Neural progenitor cell (in vitro differentiated cells): ENCODE measurements at regions not wholly inside any gene's neighbourhood (a gene's known extent, or its start where the extent isn't known, plus 50 kb on each side); places are given as distances from the start of the nearest gene placed in this dataset.
"Not testable (repeated sequence)": the region's sequence is repeated elsewhere in the genome, so short reads cannot be mapped to it uniquely, and the experiment has no call there.

Experiments
- DNase-seq: peaks from one replicate; pipeline ENCODE4 v3.0.0-alpha.2; 2016; ENCODE audit warnings: low spot score
- H2AFZ ChIP-seq: fragments of 200-600 bp; sonication (generic); replicated peaks from 2 replicates; pipeline ENCODE4 v1.6.1; 2016; ENCODE audit warnings: antibody characterized with exemption
- H3F3A ChIP-seq: fragments of 200-600 bp; sonication (generic); 2 replicates; pipeline ENCODE4 v1.6.1; 2016; ENCODE audit warnings: antibody characterized with exemption, low read depth
- H3K27ac ChIP-seq: fragments of 200-600 bp; sonication (generic); 2 replicates; pipeline ENCODE4 v1.5.1; 2016; ENCODE audit warnings: mild to moderate bottlenecking
- H3K27me3 ChIP-seq: fragments of 200-600 bp; sonication (generic); 2 replicates; pipeline ENCODE4 v1.6.1; 2016; ENCODE audit warnings: mild to moderate bottlenecking, moderate library complexity
- H3K36me3 ChIP-seq: fragments of 200-600 bp; sonication (generic); 2 replicates; pipeline ENCODE4 v1.5.1; 2016
- H3K4me1 ChIP-seq: fragments of 200-600 bp; sonication (generic); 2 replicates; pipeline ENCODE4 v1.6.1; 2016; ENCODE audit warnings: mixed run types
- H3K4me2 ChIP-seq: fragments of 200-600 bp; sonication (generic); 2 replicates; pipeline ENCODE4 v1.6.1; 2016
- H3K4me3 ChIP-seq: fragments of 200-600 bp; sonication (generic); 2 replicates; pipeline ENCODE4 v1.5.1; 2016
- H3K79me2 ChIP-seq: fragments of 200-600 bp; sonication (generic); 2 replicates; pipeline ENCODE4 v1.6.1; 2016; ENCODE audit warnings: low read depth
- H3K9ac ChIP-seq: fragments of 200-600 bp; sonication (generic); 2 replicates; pipeline ENCODE4 v1.6.1; 2016
- H3K9me3 ChIP-seq: fragments of 200-600 bp; sonication (generic); 2 replicates; pipeline ENCODE4 v1.5.1; 2016; ENCODE audit warnings: low read depth
- H4K20me1 ChIP-seq: fragments of 200-600 bp; sonication (generic); 2 replicates; pipeline ENCODE4 v1.6.1; 2016; ENCODE audit warnings: low read depth
- H3K27ac Mint-ChIP-seq: 3 replicates; pipeline ENCODE4 v1.8.0; 2021; ENCODE audit warnings: mixed read lengths
- H3K27me3 Mint-ChIP-seq: 2 replicates; pipeline ENCODE4 v1.8.0; 2022; ENCODE audit warnings: low read depth, mild to moderate bottlenecking, inconsistent platforms, moderate library complexity, mixed read lengths; ENCODE audit not compliant: insufficient read depth
- H3K36me3 Mint-ChIP-seq: 3 replicates; pipeline ENCODE4 v1.8.0; 2021; ENCODE audit warnings: mixed read lengths
- H3K4me1 Mint-ChIP-seq: 3 replicates; pipeline ENCODE4 v1.8.0; 2021; ENCODE audit warnings: mixed read lengths
- H3K4me3 Mint-ChIP-seq: 3 replicates; pipeline ENCODE4 v1.8.0; 2021; ENCODE audit warnings: mild to moderate bottlenecking, moderate library complexity, mixed read lengths
- H3K9me3 Mint-ChIP-seq: 3 replicates; pipeline ENCODE4 v1.8.0; 2020; ENCODE audit warnings: mixed read lengths
- EZH2 ChIP-seq: fragments of 200-600 bp; sonication (generic); IDR thresholded peaks from 2 replicates; pipeline ENCODE4 v1.6.1; 2017; ENCODE audit warnings: antibody characterized with exemption, mild to moderate bottlenecking, moderate library complexity
- EZH2phosphoT487 ChIP-seq: fragments of 200-600 bp; sonication (generic); IDR thresholded peaks from 2 replicates; pipeline ENCODE4 v1.6.1; 2017; ENCODE audit warnings: antibody characterized with exemption
- TF ChIP-seq, protein P1 (sequence below): fragments of 200-600 bp; sonication (generic); IDR thresholded peaks from 2 replicates; pipeline ENCODE4 v1.5.1; 2017; ENCODE audit warnings: antibody characterized with exemption, mild to moderate bottlenecking

DNA sequence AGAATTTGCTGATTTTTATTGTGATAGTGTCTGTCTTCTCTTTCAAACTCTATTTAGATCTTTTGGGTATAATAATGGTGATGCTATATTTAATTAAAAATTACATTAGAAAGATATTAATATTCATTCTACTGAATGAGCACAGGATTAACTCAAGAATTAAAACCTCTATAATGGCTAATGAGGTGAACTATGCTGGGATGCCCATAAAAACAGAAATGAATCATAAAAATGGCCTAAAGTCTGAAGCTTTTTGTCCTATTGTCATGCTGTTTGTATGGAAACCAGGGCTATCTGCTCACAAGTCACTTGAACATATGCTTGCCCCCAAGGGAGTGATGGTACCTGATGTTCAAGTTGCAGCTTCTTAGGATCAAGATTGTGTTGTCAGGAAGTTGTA is 76.2 kb upstream of the ICA1 start:
- no peak for TF ChIP-seq EZH2
- TF ChIP-seq, protein P1, sequence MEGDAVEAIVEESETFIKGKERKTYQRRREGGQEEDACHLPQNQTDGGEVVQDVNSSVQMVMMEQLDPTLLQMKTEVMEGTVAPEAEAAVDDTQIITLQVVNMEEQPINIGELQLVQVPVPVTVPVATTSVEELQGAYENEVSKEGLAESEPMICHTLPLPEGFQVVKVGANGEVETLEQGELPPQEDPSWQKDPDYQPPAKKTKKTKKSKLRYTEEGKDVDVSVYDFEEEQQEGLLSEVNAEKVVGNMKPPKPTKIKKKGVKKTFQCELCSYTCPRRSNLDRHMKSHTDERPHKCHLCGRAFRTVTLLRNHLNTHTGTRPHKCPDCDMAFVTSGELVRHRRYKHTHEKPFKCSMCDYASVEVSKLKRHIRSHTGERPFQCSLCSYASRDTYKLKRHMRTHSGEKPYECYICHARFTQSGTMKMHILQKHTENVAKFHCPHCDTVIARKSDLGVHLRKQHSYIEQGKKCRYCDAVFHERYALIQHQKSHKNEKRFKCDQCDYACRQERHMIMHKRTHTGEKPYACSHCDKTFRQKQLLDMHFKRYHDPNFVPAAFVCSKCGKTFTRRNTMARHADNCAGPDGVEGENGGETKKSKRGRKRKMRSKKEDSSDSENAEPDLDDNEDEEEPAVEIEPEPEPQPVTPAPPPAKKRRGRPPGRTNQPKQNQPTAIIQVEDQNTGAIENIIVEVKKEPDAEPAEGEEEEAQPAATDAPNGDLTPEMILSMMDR, result no peak
- TF ChIP-seq EZH2phosphoT487, result no peak
- Histone ChIP-seq H3K9me3 (peaks cover 2% of the 10 kb centered on the region), H3K4me3 (no peak overlapping the region), H3K9ac (no peak overlapping the region), H3K27ac (no peak overlapping the region), H3K79me2 (no peaks in the 10 kb centered on the region), H3K36me3 (no peaks in the 10 kb centered on the region), H3K27me3 (no peaks in the 10 kb centered on the region), H3K4me2 (no peak overlapping the region), H3K4me1 (no peaks in the 10 kb centered on the region), H3F3A (no peaks in the 10 kb centered on the region), H2AFZ (no peak overlapping the region), H4K20me1 (no peaks in the 10 kb centered on the region)
- Mint-ChIP-seq H3K27ac (no peak overlapping the region), H3K4me3 (no peak overlapping the region), H3K27me3 (peaks cover 2% of the 10 kb centered on the region), H3K9me3 (no peaks in the 10 kb centered on the region), H3K36me3 (no peaks in the 10 kb centered on the region), H3K4me1 (no peaks in the 10 kb centered on the region)
- DNase-seq, result no peak

DNA sequence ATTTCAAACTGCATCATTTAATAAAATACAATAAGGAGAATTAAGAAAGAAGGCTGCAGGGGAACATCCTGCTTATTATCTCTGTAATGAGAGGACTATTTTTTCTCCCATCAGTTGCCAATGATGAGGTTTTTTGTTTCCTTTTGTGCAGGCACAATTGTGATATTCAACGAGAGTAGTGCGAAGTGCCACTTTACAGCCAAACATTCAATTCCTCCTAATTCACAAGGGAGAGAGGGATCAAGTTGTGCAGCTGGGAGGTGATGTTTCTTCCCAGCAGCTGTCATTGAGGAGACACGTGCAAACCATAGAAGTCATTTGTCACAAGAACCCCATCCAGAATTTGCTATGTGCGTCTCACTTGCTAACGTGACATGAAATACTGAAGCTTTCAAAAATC is 81.6 kb upstream of the ICA1 start:
- Histone ChIP-seq H3K79me2 (no peaks in the 10 kb centered on the region), H3F3A (no peaks in the 10 kb centered on the region), H3K36me3 (no peaks in the 10 kb centered on the region), H4K20me1 (no peaks in the 10 kb centered on the region), H3K4me1 (no peaks in the 10 kb centered on the region), H3K4me3 (no peak overlapping the region), H3K4me2 (no peak overlapping the region), H3K27ac (no peak overlapping the region), H3K9ac (no peak overlapping the region), H3K9me3 (no peaks in the 10 kb centered on the region), H3K27me3 (no peaks in the 10 kb centered on the region), H2AFZ (no peak overlapping the region)
- Mint-ChIP-seq H3K36me3 (peaks cover 3% of the 10 kb centered on the region), H3K4me3 (no peak overlapping the region), H3K27ac (no peak overlapping the region), H3K4me1 (no peaks in the 10 kb centered on the region), H3K9me3 (peaks cover 14% of the 10 kb centered on the region), H3K27me3 (peaks cover 4% of the 10 kb centered on the region)
- no peak for TF ChIP-seq EZH2phosphoT487
- TF ChIP-seq, protein P1, result no peak
- no peak for TF ChIP-seq EZH2
- no peak for DNase-seq

DNA sequence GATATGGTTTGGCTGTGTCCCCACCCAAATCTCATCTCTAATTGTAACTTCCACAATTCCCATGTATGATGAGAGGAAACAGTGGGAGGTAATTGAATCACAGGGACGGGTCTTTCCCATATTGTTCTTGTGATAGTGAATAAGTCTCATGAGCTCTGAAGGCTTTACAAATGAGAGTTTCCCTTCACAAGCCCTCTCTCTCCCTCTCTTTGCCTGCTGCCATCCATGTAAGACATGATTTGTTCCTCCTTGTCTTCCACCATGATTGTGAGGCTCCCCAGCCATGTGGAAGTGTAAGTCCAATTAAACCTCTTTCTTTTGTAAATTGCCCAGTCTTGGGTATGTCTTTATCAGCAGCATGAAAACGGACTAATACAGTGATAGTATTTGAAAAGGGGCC is 85.4 kb upstream of the ICA1 start:
- not testable (repeated sequence) for H3K4me1 ChIP-seq, H3K27me3 Mint-ChIP-seq, H4K20me1 ChIP-seq, H3K9me3 ChIP-seq, DNase-seq, H3K27ac ChIP-seq, H3K36me3 Mint-ChIP-seq, H3K36me3 ChIP-seq, H3F3A ChIP-seq, H3K4me1 Mint-ChIP-seq, H3K79me2 ChIP-seq, H3K4me2 ChIP-seq, H3K4me3 Mint-ChIP-seq, H3K4me3 ChIP-seq, H3K27me3 ChIP-seq, H3K9ac ChIP-seq, H2AFZ ChIP-seq, H3K27ac Mint-ChIP-seq
- peaks cover 14% of the 10 kb centered on the region for H3K9me3 Mint-ChIP-seq

DNA sequence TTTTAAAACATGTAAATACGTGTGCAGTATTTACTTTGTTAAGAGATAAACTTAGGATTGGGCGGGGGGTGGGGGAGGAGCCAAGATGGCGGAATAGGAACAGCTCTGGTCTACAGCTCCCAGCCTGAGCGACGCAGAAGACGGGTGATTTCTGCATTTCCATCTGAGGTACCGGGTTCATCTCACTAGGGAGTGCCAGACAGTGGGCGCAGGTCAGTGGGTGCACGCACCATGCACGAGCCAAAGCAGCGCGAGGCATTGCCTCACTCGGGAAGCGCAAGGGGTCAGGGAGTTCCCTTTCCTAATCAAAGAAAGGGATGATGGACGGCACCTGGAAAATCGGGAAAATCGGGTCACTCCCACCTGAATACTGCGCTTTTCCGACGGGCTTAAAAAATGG is 81.8 kb upstream of the NXPH1 start:
- H3K4me3 Mint-ChIP-seq, H3K9me3 ChIP-seq, H3K4me1 Mint-ChIP-seq, H3K27ac ChIP-seq, H3K79me2 ChIP-seq, H3K36me3 Mint-ChIP-seq, H3K9me3 Mint-ChIP-seq, H3K4me3 ChIP-seq, H3K27me3 Mint-ChIP-seq, H3K27me3 ChIP-seq, H3K36me3 ChIP-seq, DNase-seq, H3K9ac ChIP-seq, H3K27ac Mint-ChIP-seq, H3K4me2 ChIP-seq, H3F3A ChIP-seq, H2AFZ ChIP-seq, H4K20me1 ChIP-seq, H3K4me1 ChIP-seq: not testable (repeated sequence)
